ENCODE measurements at regions not wholly inside any gene's neighbourhood (a gene's known extent, or its start where the extent isn't known, plus 50 kb on each side); places are given as distances from the start of the nearest gene placed in this dataset.

GRCh38 chr18:47410139-47410538 lies 158.7 kb upstream of the SKOR2 start:
- no peaks in the 10 kb centered on the region for H3K9me3 ChIP-seq
- no peak overlapping the region for H3K4me3 ChIP-seq (ENCODE audit: low read depth in 2 of 2, low read length in 1 of 2)
- ChIA-PET CTCF (interaction anchor here (1.2 kb wide), 1 partner anchor 11 kb away, joined by 3 read pairs; no protein-coding TSS in a partner anchor), POLR2A (no interaction called here)
- H3K27me3 ChIP-seq (ENCODE audit: insufficient read depth): no peaks in the 10 kb centered on the region
- no peaks in the 10 kb centered on the region for H3K79me2 ChIP-seq (ENCODE audit: insufficient read depth)
- no peak for TF ChIP-seq ZBTB33 (IDR thresholded peaks at IDR 0.05; ENCODE audit: borderline replicate concordance, low read depth)
- TF ChIP-seq JUND (IDR thresholded peaks at IDR 0.05): no peak
- no peak for TF ChIP-seq MEF2A (IDR thresholded peaks at IDR 0.05; ENCODE audit: borderline replicate concordance, low read depth)
- TF ChIP-seq IRF3 (IDR thresholded peaks at IDR 0.05; ENCODE audit: low read depth, low read length): no peak
- no peak for TF ChIP-seq EP300 (IDR thresholded peaks at IDR 0.05; ENCODE audit: borderline replicate concordance in 1 of 2, low read depth in 1 of 2, low read length in 1 of 2)
- TF ChIP-seq ELF1 (IDR thresholded peaks at IDR 0.05): no peak
- TF ChIP-seq TEAD4 (IDR thresholded peaks at IDR 0.05; ENCODE audit: borderline replicate concordance, insufficient read depth): no peak
- no peak for TF ChIP-seq FOXM1 (IDR thresholded peaks at IDR 0.05; ENCODE audit: low read depth)
- TF ChIP-seq, protein P1, sequence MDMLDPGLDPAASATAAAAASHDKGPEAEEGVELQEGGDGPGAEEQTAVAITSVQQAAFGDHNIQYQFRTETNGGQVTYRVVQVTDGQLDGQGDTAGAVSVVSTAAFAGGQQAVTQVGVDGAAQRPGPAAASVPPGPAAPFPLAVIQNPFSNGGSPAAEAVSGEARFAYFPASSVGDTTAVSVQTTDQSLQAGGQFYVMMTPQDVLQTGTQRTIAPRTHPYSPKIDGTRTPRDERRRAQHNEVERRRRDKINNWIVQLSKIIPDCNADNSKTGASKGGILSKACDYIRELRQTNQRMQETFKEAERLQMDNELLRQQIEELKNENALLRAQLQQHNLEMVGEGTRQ (IDR thresholded peaks at IDR 0.05; ENCODE audit: borderline replicate concordance, low read depth, low read length): no peak
- TF ChIP-seq RAD21 (IDR thresholded peaks at IDR 0.05; ENCODE audit: low read length): no peak
- no peak for TF ChIP-seq EZH2phosphoT487 (IDR thresholded peaks at IDR 0.05; ENCODE audit: borderline replicate concordance, low read depth)
- TF ChIP-seq SIN3A (IDR thresholded peaks at IDR 0.05; ENCODE audit: borderline replicate concordance, low read depth, low read length): no peak
- no peaks in the 10 kb centered on the region for H3K4me1 ChIP-seq (ENCODE audit: control insufficient read depth in 1 of 2, insufficient read depth in 2 of 2, low read depth in 1 of 2, low read length in 1 of 2)
- no peak overlapping the region for H3K4me2 ChIP-seq
- H2AFZ ChIP-seq (ENCODE audit: low read depth): no peak overlapping the region
- H3K9ac ChIP-seq: no peak overlapping the region
- no peaks in the 10 kb centered on the region for H3F3A ChIP-seq (replicated peaks; ENCODE audit: insufficient read depth)
- H3K27ac ChIP-seq (ENCODE audit: low read depth in 2 of 2, low read length in 1 of 2): no peak overlapping the region
- H4K20me1 ChIP-seq (ENCODE audit: insufficient read depth): no peaks in the 10 kb centered on the region
- no peak for DNase-seq
- 22% methylated on average over 3 of the region's 6 CpGs for WGBS (ENCODE audit: low lambda C conversion rate)
- H3K9me2 ChIP-seq: no peaks in the 10 kb centered on the region
- no peaks in the 10 kb centered on the region for H3K36me3 ChIP-seq (replicated peaks in 1 of 2; ENCODE audit: control insufficient read depth in 1 of 2, insufficient read depth in 2 of 2, low read length in 1 of 2)

GRCh38 chr18:47409519-47409918 lies 158.1 kb upstream of the SKOR2 start:
- no peak for DNase-seq
- H2AFZ ChIP-seq (ENCODE audit: low read depth): no peak overlapping the region
- no peaks in the 10 kb centered on the region for H3K79me2 ChIP-seq (ENCODE audit: insufficient read depth)
- H3K27me3 ChIP-seq (ENCODE audit: insufficient read depth): no peaks in the 10 kb centered on the region
- ChIA-PET POLR2A (no interaction called here), CTCF (interaction anchor here (1.0 to 1.4 kb wide), 4 partner anchors 12 to 339 kb away, joined by 3 read pairs; no protein-coding TSS in a partner anchor)
- H3K27ac ChIP-seq (ENCODE audit: low read depth in 2 of 2, low read length in 1 of 2): no peak overlapping the region
- WGBS (ENCODE audit: low lambda C conversion rate): 62% methylated on average over 7 of the region's 7 CpGs
- no peak overlapping the region for H3K9ac ChIP-seq
- H3K4me1 ChIP-seq (ENCODE audit: control insufficient read depth in 1 of 2, insufficient read depth in 2 of 2, low read depth in 1 of 2, low read length in 1 of 2): no peaks in the 10 kb centered on the region
- no peak overlapping the region for H3K4me2 ChIP-seq
- no peak for TF ChIP-seq POLR2AphosphoS5 (IDR thresholded peaks at IDR 0.05; ENCODE audit: low read depth, low read length)
- H3K36me3 ChIP-seq (replicated peaks in 1 of 2; ENCODE audit: control insufficient read depth in 1 of 2, insufficient read depth in 2 of 2, low read length in 1 of 2): no peaks in the 10 kb centered on the region
- H3F3A ChIP-seq (replicated peaks; ENCODE audit: insufficient read depth): no peaks in the 10 kb centered on the region
- H3K9me2 ChIP-seq: no peaks in the 10 kb centered on the region
- no peak overlapping the region for H3K4me3 ChIP-seq (ENCODE audit: low read depth in 2 of 2, low read length in 1 of 2)
- H3K9me3 ChIP-seq: no peaks in the 10 kb centered on the region
- H4K20me1 ChIP-seq (ENCODE audit: insufficient read depth): no peaks in the 10 kb centered on the region

All from SK-N-SH (cell line).